ENCODE measurements at regions not wholly inside any gene's neighbourhood (a gene's known extent, or its start where the extent isn't known, plus 50 kb on each side); places are given as distances from the start of the nearest gene placed in this dataset.

- Histone ChIP-seq H2BK12ac (ENCODE audit: low read length) (no peak overlapping the region), H4K8ac (ENCODE audit: low read depth, low read length) (no peak overlapping the region), H3K4me3 (ENCODE audit: low read length in 2 of 2) (no peak overlapping the region), H3K4ac (ENCODE audit: low read length) (no peak overlapping the region), H3K14ac (ENCODE audit: low read length) (no peak overlapping the region), H3K79me1 (ENCODE audit: low read depth, low read length) (no peaks in the 10 kb centered on the region), H2BK120ac (ENCODE audit: low read depth, low read length) (no peak overlapping the region), H2BK15ac (ENCODE audit: low read length) (no peak overlapping the region), H2BK5ac (ENCODE audit: low read length) (no peak overlapping the region), H3K4me2 (ENCODE audit: insufficient read depth, low read length, poor library complexity, severe bottlenecking) (no peak overlapping the region), H4K91ac (ENCODE audit: low read depth, low read length, poor library complexity) (no peak overlapping the region), H2AFZ (ENCODE audit: low read length) (no peak overlapping the region), H3K36me3 (replicated peaks in 1 of 2; ENCODE audit: control insufficient read depth in 2 of 2, insufficient read depth in 2 of 2, low read length in 2 of 2) (peaks cover 0 to 4% of the 10 kb centered on the region in 2 donors), H3K18ac (ENCODE audit: low read length) (no peak overlapping the region), H3K27ac (replicated peaks; ENCODE audit: low read length) (no peak overlapping the region), H2AK5ac (ENCODE audit: low read depth, low read length) (no peak overlapping the region), H3K4me1 (ENCODE audit: control insufficient read depth in 2 of 2, insufficient read depth in 1 of 2, low read depth in 1 of 2, low read length in 2 of 2) (peaks cover 0 to 2% of the 10 kb centered on the region in 2 donors), H3K9me3 (replicated peaks in 1 of 2; ENCODE audit: control insufficient read depth in 2 of 2, insufficient read depth in 1 of 2, low read depth in 1 of 2, low read length in 2 of 2) (peaks cover 0 to 8% of the 10 kb centered on the region in 2 donors), H3K27me3 (ENCODE audit: control insufficient read depth in 3 of 3, insufficient read depth in 3 of 3, low read depth in 1 of 3, low read length in 3 of 3) (no peaks in the 10 kb centered on the region), H3K23ac (ENCODE audit: low read depth, low read length, poor library complexity) (no peak overlapping the region), H3K9ac (ENCODE audit: low read depth, low read length, poor library complexity) (no peak overlapping the region)
- DNase-seq (ENCODE audit: low spot score) = no peak
- whole genome bisulfite sequencing, 2 donors (ENCODE audit: extremely low coverage in 2 of 2, insufficient read length in 2 of 2, insufficient replicate concordance in 1 of 2) = no CpG with 5 or more reads among the region's 6 CpGs
Observed at GRCh38 chr22:26784772-26785171, 127.4 kb downstream of the MIAT start.

- H3K4me2 ChIP-seq (ENCODE audit: insufficient read depth, low read length, poor library complexity, severe bottlenecking) = no peak overlapping the region
- no peak overlapping the region for H2BK5ac ChIP-seq (ENCODE audit: low read length)
- no peak overlapping the region for H3K18ac ChIP-seq (ENCODE audit: low read length)
- WGBS, 2 donors (ENCODE audit: extremely low coverage in 2 of 2, insufficient read length in 2 of 2, insufficient replicate concordance in 1 of 2) = no CpG with 5 or more reads among the region's 5 CpGs
- no peak overlapping the region for H2AFZ ChIP-seq (ENCODE audit: low read length)
- H3K4me1 ChIP-seq (ENCODE audit: control insufficient read depth in 2 of 2, insufficient read depth in 1 of 2, low read depth in 1 of 2, low read length in 2 of 2) = peaks cover 0 to 2% of the 10 kb centered on the region in 2 donors
- no peak overlapping the region for H3K4me3 ChIP-seq (ENCODE audit: low read length in 2 of 2)
- H4K91ac ChIP-seq (ENCODE audit: low read depth, low read length, poor library complexity) = no peak overlapping the region
- H3K9ac ChIP-seq (ENCODE audit: low read depth, low read length, poor library complexity) = no peak overlapping the region
- no peak overlapping the region for H2BK12ac ChIP-seq (ENCODE audit: low read length)
- no peak overlapping the region for H2AK5ac ChIP-seq (ENCODE audit: low read depth, low read length)
- H3K27me3 ChIP-seq (ENCODE audit: control insufficient read depth in 3 of 3, insufficient read depth in 3 of 3, low read depth in 1 of 3, low read length in 3 of 3) = no peaks in the 10 kb centered on the region
- no peak overlapping the region for H2BK120ac ChIP-seq (ENCODE audit: low read depth, low read length)
- no peak overlapping the region for H2BK15ac ChIP-seq (ENCODE audit: low read length)
- H3K27ac ChIP-seq (replicated peaks; ENCODE audit: low read length) = no peak overlapping the region
- no peak overlapping the region for H4K8ac ChIP-seq (ENCODE audit: low read depth, low read length)
- H3K36me3 ChIP-seq (replicated peaks in 1 of 2; ENCODE audit: control insufficient read depth in 2 of 2, insufficient read depth in 2 of 2, low read length in 2 of 2) = no peaks in the 10 kb centered on the region
- H3K23ac ChIP-seq (ENCODE audit: low read depth, low read length, poor library complexity) = no peak overlapping the region
- H3K79me1 ChIP-seq (ENCODE audit: low read depth, low read length) = no peaks in the 10 kb centered on the region
- H3K14ac ChIP-seq (ENCODE audit: low read length) = no peak overlapping the region
- DNase-seq (ENCODE audit: low spot score) = no peak
- H3K9me3 ChIP-seq (replicated peaks in 1 of 2; ENCODE audit: control insufficient read depth in 2 of 2, insufficient read depth in 1 of 2, low read depth in 1 of 2, low read length in 2 of 2) = peaks cover 0 to 6% of the 10 kb centered on the region in 2 donors
- no peak overlapping the region for H3K4ac ChIP-seq (ENCODE audit: low read length)
Observed at GRCh38 chr22:26785932-26786331, 128.5 kb downstream of the MIAT start.

GRCh38 chr22:26786398-26786797 is 129.0 kb downstream of the MIAT start:
- Histone ChIP-seq H4K91ac (ENCODE audit: low read depth, low read length, poor library complexity) (no peak overlapping the region), H3K27ac (replicated peaks; ENCODE audit: low read length) (no peak overlapping the region)
- no CpG with 5 or more reads among the region's 9 CpGs for WGBS, 2 donors (ENCODE audit: extremely low coverage in 2 of 2, insufficient read length in 2 of 2, insufficient replicate concordance in 1 of 2)

GRCh38 chr22:26789951-26790350 is 132.6 kb downstream of the MIAT start:
- Histone ChIP-seq H3K4me2 (ENCODE audit: insufficient read depth, low read length, poor library complexity, severe bottlenecking) (no peak overlapping the region), H3K4me3 (ENCODE audit: low read length in 2 of 2) (no peak overlapping the region), H2BK5ac (ENCODE audit: low read length) (no peak overlapping the region), H3K4me1 (ENCODE audit: control insufficient read depth in 2 of 2, insufficient read depth in 1 of 2, low read depth in 1 of 2, low read length in 2 of 2) (no peaks in the 10 kb centered on the region), H2AFZ (ENCODE audit: low read length) (no peak overlapping the region), H3K14ac (ENCODE audit: low read length) (no peak overlapping the region), H2BK15ac (ENCODE audit: low read length) (no peak overlapping the region), H4K91ac (ENCODE audit: low read depth, low read length, poor library complexity) (no peak overlapping the region), H3K36me3 (replicated peaks in 1 of 2; ENCODE audit: control insufficient read depth in 2 of 2, insufficient read depth in 2 of 2, low read length in 2 of 2) (no peaks in the 10 kb centered on the region), H3K23ac (ENCODE audit: low read depth, low read length, poor library complexity) (no peak overlapping the region), H3K4ac (ENCODE audit: low read length) (no peak overlapping the region), H4K8ac (ENCODE audit: low read depth, low read length) (no peak overlapping the region), H3K9me3 (replicated peaks in 1 of 2; ENCODE audit: control insufficient read depth in 2 of 2, insufficient read depth in 1 of 2, low read depth in 1 of 2, low read length in 2 of 2) (no peaks in the 10 kb centered on the region), H3K18ac (ENCODE audit: low read length) (no peak overlapping the region), H3K9ac (ENCODE audit: low read depth, low read length, poor library complexity) (no peak overlapping the region), H2BK120ac (ENCODE audit: low read depth, low read length) (no peak overlapping the region), H2BK12ac (ENCODE audit: low read length) (no peak overlapping the region), H3K27ac (replicated peaks; ENCODE audit: low read length) (no peak overlapping the region), H2AK5ac (ENCODE audit: low read depth, low read length) (no peak overlapping the region), H3K27me3 (ENCODE audit: control insufficient read depth in 3 of 3, insufficient read depth in 3 of 3, low read depth in 1 of 3, low read length in 3 of 3) (no peaks in the 10 kb centered on the region), H3K79me1 (ENCODE audit: low read depth, low read length) (no peaks in the 10 kb centered on the region)
- WGBS, 2 donors (ENCODE audit: extremely low coverage in 2 of 2, insufficient read length in 2 of 2, insufficient replicate concordance in 1 of 2) = no CpG with 5 or more reads among the region's 6 CpGs
- no peak for DNase-seq (ENCODE audit: low spot score)

More at GRCh38 chr22:26786398-26786797, 129.0 kb downstream of the MIAT start:
- no peak overlapping the region for H3K9ac ChIP-seq (ENCODE audit: low read depth, low read length, poor library complexity)
- H3K14ac ChIP-seq (ENCODE audit: low read length) = no peak overlapping the region
- peaks cover 0 to 6% of the 10 kb centered on the region in 2 donors for H3K9me3 ChIP-seq (replicated peaks in 1 of 2; ENCODE audit: control insufficient read depth in 2 of 2, insufficient read depth in 1 of 2, low read depth in 1 of 2, low read length in 2 of 2)
- H3K4me3 ChIP-seq (ENCODE audit: low read length in 2 of 2) = no peak overlapping the region
- H2BK120ac ChIP-seq (ENCODE audit: low read depth, low read length) = no peak overlapping the region
- no peak for DNase-seq (ENCODE audit: low spot score)
- H3K27me3 ChIP-seq (ENCODE audit: control insufficient read depth in 3 of 3, insufficient read depth in 3 of 3, low read depth in 1 of 3, low read length in 3 of 3) = no peaks in the 10 kb centered on the region
- no peak overlapping the region for H3K4me2 ChIP-seq (ENCODE audit: insufficient read depth, low read length, poor library complexity, severe bottlenecking)
- H2BK5ac ChIP-seq (ENCODE audit: low read length) = no peak overlapping the region
- H2AK5ac ChIP-seq (ENCODE audit: low read depth, low read length) = no peak overlapping the region
- no peak overlapping the region for H2BK15ac ChIP-seq (ENCODE audit: low read length)
- H3K23ac ChIP-seq (ENCODE audit: low read depth, low read length, poor library complexity) = no peak overlapping the region
- H4K8ac ChIP-seq (ENCODE audit: low read depth, low read length) = no peak overlapping the region
- H3K4me1 ChIP-seq (ENCODE audit: control insufficient read depth in 2 of 2, insufficient read depth in 1 of 2, low read depth in 1 of 2, low read length in 2 of 2) = peaks cover 0 to 2% of the 10 kb centered on the region in 2 donors
- H3K36me3 ChIP-seq (replicated peaks in 1 of 2; ENCODE audit: control insufficient read depth in 2 of 2, insufficient read depth in 2 of 2, low read length in 2 of 2) = no peaks in the 10 kb centered on the region
- H2AFZ ChIP-seq (ENCODE audit: low read length) = no peak overlapping the region
- H3K18ac ChIP-seq (ENCODE audit: low read length) = no peak overlapping the region
- no peak overlapping the region for H2BK12ac ChIP-seq (ENCODE audit: low read length)
- H3K4ac ChIP-seq (ENCODE audit: low read length) = no peak overlapping the region
- no peaks in the 10 kb centered on the region for H3K79me1 ChIP-seq (ENCODE audit: low read depth, low read length)

Measured in neuronal stem cell (in vitro differentiated cells).